ENCODE measurements at regions not wholly inside any gene's neighbourhood (a gene's known extent, or its start where the extent isn't known, plus 50 kb on each side); places are given as distances from the start of the nearest gene placed in this dataset.

GRCh38 chr1:203572134-203572625, 54.5 kb upstream of the ATP2B4 start:
- no peak for TF ChIP-seq EZH2 (IDR thresholded peaks at IDR 0.05)
- TF ChIP-seq EZH2phosphoT487 (IDR thresholded peaks at IDR 0.05) = no peak
- TF ChIP-seq CTCF (IDR thresholded peaks at IDR 0.05) = no peak

GRCh38 chr1:203573730-203574129, 52.9 kb upstream of the ATP2B4 start:
- Mint-ChIP-seq H3K4me3 (peak overlapping the region; percentile 52), H3K27me3 (ENCODE audit: insufficient read depth, low read depth) (peaks cover 15% of the 10 kb centered on the region), H3K27ac (peak overlapping the region; percentile 92), H3K4me1 (peaks cover 59% of the 10 kb centered on the region), H3K36me3 (no peaks in the 10 kb centered on the region), H3K9me3 (no peaks in the 10 kb centered on the region)
- DNase-seq (ENCODE audit: low spot score) = no peak
- Histone ChIP-seq H3K4me3 (no peak overlapping the region), H3K9me3 (ENCODE audit: low read depth) (no peaks in the 10 kb centered on the region), H3F3A (ENCODE audit: low read depth) (no peaks in the 10 kb centered on the region), H3K27me3 (no peaks in the 10 kb centered on the region), H3K4me2 (no peak overlapping the region), H3K36me3 (no peaks in the 10 kb centered on the region), H3K27ac (no peak overlapping the region), H3K4me1 (peaks cover 11% of the 10 kb centered on the region), H3K79me2 (ENCODE audit: low read depth) (no peaks in the 10 kb centered on the region), H4K20me1 (ENCODE audit: low read depth) (no peaks in the 10 kb centered on the region), H3K9ac (no peak overlapping the region), H2AFZ (replicated peaks) (no peak overlapping the region)
- TF ChIP-seq CTCF (IDR thresholded peaks at IDR 0.05) (no peak), EZH2phosphoT487 (IDR thresholded peaks at IDR 0.05) (no peak), EZH2 (IDR thresholded peaks at IDR 0.05) (no peak)

More at GRCh38 chr1:203572134-203572625, 54.5 kb upstream of the ATP2B4 start:
- H3K9me3 ChIP-seq (ENCODE audit: low read depth) = no peaks in the 10 kb centered on the region
- DNase-seq (ENCODE audit: low spot score) = peak; percentile 66
- Mint-ChIP-seq H3K9me3 (no peaks in the 10 kb centered on the region), H3K27me3 (ENCODE audit: insufficient read depth, low read depth) (peaks cover 13% of the 10 kb centered on the region), H3K27ac (peak overlapping the region; percentile 100), H3K4me3 (peak overlapping the region; percentile 71), H3K36me3 (no peaks in the 10 kb centered on the region), H3K4me1 (peaks cover 59% of the 10 kb centered on the region)
- H2AFZ ChIP-seq (replicated peaks) = peak overlapping the region; percentile 81
- H3K4me2 ChIP-seq = peak overlapping the region; percentile 52
- no peak overlapping the region for H3K4me3 ChIP-seq
- H3K9ac ChIP-seq = no peak overlapping the region
- no peaks in the 10 kb centered on the region for H4K20me1 ChIP-seq (ENCODE audit: low read depth)
- peaks cover 11% of the 10 kb centered on the region for H3K4me1 ChIP-seq
- no peaks in the 10 kb centered on the region for H3K79me2 ChIP-seq (ENCODE audit: low read depth)
- no peaks in the 10 kb centered on the region for H3F3A ChIP-seq (ENCODE audit: low read depth)
- peak overlapping the region; percentile 67 for H3K27ac ChIP-seq
- H3K27me3 ChIP-seq = no peaks in the 10 kb centered on the region
- H3K36me3 ChIP-seq = no peaks in the 10 kb centered on the region
